Smooth muscle cell (in vitro differentiated cells): ENCODE measurements at regions not wholly inside any gene's neighbourhood (a gene's known extent, or its start where the extent isn't known, plus 50 kb on each side); places are given as distances from the start of the nearest gene placed in this dataset.

ENCODE experiments used
- DNase-seq: peaks from one replicate; lab custom pipeline; 2025; ENCODE audit not compliant: unreplicated experiment; lab: John Stamatoyannopoulos, UW
- H2AFZ ChIP-seq: fragments of 200-600 bp; sonication (generic); 2 replicates; pipeline ENCODE4 v1.6.0; 2016; ENCODE audit warnings: antibody characterized with exemption, low read depth, mild to moderate bottlenecking
- H3F3A ChIP-seq: fragments of 200-600 bp; sonication (generic); 2 replicates; pipeline ENCODE4 v1.6.0; 2017; ENCODE audit warnings: antibody characterized with exemption, low read depth
- H3K27ac ChIP-seq: fragments of 200-600 bp; sonication (generic); 2 replicates; pipeline ENCODE4 v1.5.1; 2016; ENCODE audit warnings: low read depth, mild to moderate bottlenecking
- H3K27me3 ChIP-seq: fragments of 200-600 bp; sonication (generic); 2 replicates; pipeline ENCODE4 v1.6.1; 2016; ENCODE audit warnings: low read depth, mild to moderate bottlenecking
- H3K36me3 ChIP-seq: fragments of 200-600 bp; sonication (generic); 2 replicates; pipeline ENCODE4 v1.5.1; 2016; ENCODE audit warnings: low read depth
- H3K4me1 ChIP-seq: fragments of 200-600 bp; sonication (generic); 2 replicates; pipeline ENCODE4 v1.5.1; 2016; ENCODE audit warnings: low read depth
- H3K4me2 ChIP-seq: fragments of 200-600 bp; sonication (generic); 2 replicates; pipeline ENCODE4 v1.6.0; 2016; ENCODE audit warnings: mild to moderate bottlenecking
- H3K4me3 ChIP-seq: fragments of 200-600 bp; sonication (generic); 2 replicates; pipeline ENCODE4 v1.5.1; 2016; ENCODE audit warnings: mild to moderate bottlenecking
- H3K79me2 ChIP-seq: fragments of 200-600 bp; sonication (generic); 2 replicates; pipeline ENCODE4 v1.6.0; 2016; ENCODE audit warnings: low read depth, mild to moderate bottlenecking
- H3K9ac ChIP-seq: fragments of 200-600 bp; sonication (generic); 2 replicates; pipeline ENCODE4 v1.6.0; 2016; ENCODE audit warnings: low read depth
- H3K9me3 ChIP-seq: fragments of 200-600 bp; sonication (generic); replicated peaks from 2 replicates; pipeline ENCODE4 v1.5.1; 2016; ENCODE audit warnings: low read depth
- H4K20me1 ChIP-seq: fragments of 200-600 bp; sonication (generic); 2 replicates; pipeline ENCODE4 v1.6.0; 2016; ENCODE audit warnings: low read depth
- CTCF ChIP-seq: fragments of 200-600 bp; sonication (generic); IDR thresholded peaks from 2 replicates; pipeline ENCODE4 v1.5.1; 2017; ENCODE audit warnings: borderline replicate concordance, mild to moderate bottlenecking, antibody characterized with exemption; ENCODE audit not compliant: insufficient read depth, poor library complexity, severe bottlenecking
- WGBS: methylation state at CpG from one replicate; pipeline ENCODE4 v1.1.7; 2016; ENCODE audit warnings: low lambda C conversion rate; 5-methylcytosine and 5-hydroxymethylcytosine counted together

DNA sequence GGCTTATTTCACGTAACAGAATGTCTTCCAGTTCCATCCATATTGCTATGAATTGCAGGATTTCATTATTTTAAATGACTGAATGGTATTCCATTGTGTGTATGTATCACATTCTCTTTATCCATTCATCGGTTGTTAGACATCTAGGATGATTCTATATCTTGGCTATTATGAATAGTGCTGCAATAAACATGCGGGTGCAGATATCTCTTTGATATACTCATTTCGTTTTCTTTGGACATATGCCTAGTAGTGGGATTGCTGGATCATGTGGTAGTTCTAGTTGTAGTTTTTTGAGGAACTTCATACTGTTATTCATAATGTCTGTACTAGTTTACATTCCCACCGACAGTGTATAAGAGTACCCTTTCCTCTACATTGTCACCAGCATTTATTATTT lies 460.5 kb downstream of the MAN2A1 start:
- Histone ChIP-seq H4K20me1 (no peaks in the 10 kb centered on the region), H3K9me3 (no peaks in the 10 kb centered on the region), H3K27me3 (no peaks in the 10 kb centered on the region), H3K36me3 (no peaks in the 10 kb centered on the region), H3K9ac (no peak overlapping the region), H3K4me3 (no peak overlapping the region), H3F3A (no peaks in the 10 kb centered on the region), H3K4me2 (no peak overlapping the region), H3K27ac (no peak overlapping the region), H3K79me2 (no peaks in the 10 kb centered on the region), H3K4me1 (no peaks in the 10 kb centered on the region), H2AFZ (no peak overlapping the region)
- 90% methylated on average over 5 of the region's 5 CpGs for WGBS
- DNase-seq = no peak
- TF ChIP-seq CTCF = no peak

DNA sequence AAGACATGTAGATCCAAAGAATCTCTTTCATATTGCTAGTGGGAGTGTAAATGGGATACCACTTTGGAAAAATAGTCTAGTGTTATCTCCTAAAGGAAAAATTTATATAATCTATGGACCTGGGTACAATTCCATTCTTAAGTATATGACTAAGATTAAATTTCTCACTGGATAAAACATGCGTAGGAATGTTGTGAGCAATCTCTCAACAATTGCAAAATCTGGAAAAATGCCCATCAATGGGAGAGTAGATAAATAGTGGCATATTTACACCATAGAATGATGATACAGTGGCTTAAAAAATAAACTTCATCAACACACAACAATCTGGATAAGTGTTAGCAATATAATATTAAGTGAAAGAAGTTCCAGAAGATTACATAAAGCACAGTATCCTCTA lies 469.5 kb downstream of the MAN2A1 start:
- H3K4me1 ChIP-seq = no peaks in the 10 kb centered on the region
- no peaks in the 10 kb centered on the region for H4K20me1 ChIP-seq
- H3K36me3 ChIP-seq = no peaks in the 10 kb centered on the region
- no peaks in the 10 kb centered on the region for H3F3A ChIP-seq
- H3K9me3 ChIP-seq = no peaks in the 10 kb centered on the region
- TF ChIP-seq CTCF = no peak
- no peak for DNase-seq
- H3K4me3 ChIP-seq = no peak overlapping the region
- WGBS = 92% methylated on average over 1 of the region's 1 CpG
- no peaks in the 10 kb centered on the region for H3K27me3 ChIP-seq
- H3K79me2 ChIP-seq = no peaks in the 10 kb centered on the region
- H2AFZ ChIP-seq = no peak overlapping the region
- H3K4me2 ChIP-seq = no peak overlapping the region
- H3K27ac ChIP-seq = no peak overlapping the region
- H3K9ac ChIP-seq = no peak overlapping the region

DNA sequence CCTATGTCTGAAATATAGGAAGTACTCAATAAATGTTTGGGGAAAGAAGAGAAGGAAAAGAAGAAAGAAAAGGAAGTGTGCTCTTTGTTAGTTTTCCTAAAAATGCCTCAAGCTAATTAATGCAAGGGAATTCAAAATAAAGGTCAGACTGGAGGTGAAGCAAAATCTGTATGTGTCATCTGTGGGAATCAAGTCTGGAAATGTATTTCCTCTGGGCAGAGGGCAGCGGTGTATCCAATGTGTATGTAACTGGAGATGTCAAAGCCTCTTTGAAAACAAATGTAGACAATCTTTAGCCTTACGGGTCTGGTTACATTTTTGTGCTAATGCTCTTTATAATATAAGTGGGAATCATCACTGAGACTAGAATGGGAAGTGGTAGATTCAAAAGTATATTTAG lies 471.4 kb downstream of the MAN2A1 start:
- 88% methylated on average over 2 of the region's 2 CpGs for WGBS

DNA sequence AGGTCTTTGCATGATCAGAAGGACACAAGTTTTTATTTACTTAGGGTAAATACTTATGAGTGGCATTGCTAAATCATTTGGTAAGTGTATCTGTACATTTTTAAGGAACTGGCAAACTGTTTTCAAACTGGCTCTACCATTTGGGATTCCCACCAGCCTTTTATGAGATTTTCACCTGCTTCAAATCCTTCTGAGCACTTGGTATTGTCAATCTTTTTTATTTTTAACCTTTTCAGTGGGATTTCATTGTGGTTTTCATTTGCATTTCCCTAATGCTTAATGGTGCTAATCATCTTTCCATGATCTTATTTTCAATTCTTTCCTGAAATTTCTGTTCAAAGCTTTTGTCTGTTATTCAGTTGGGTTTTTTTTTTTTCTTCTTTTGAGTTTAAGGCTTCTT lies 475.6 kb downstream of the MAN2A1 start:
- Histone ChIP-seq H3K4me2 (no peak overlapping the region), H3K4me1 (no peaks in the 10 kb centered on the region)

More for the DNA sequence above, 471.4 kb downstream of the MAN2A1 start:
- Histone ChIP-seq H3K4me2 (no peak overlapping the region), H4K20me1 (no peaks in the 10 kb centered on the region), H3K27ac (no peak overlapping the region), H3K27me3 (no peaks in the 10 kb centered on the region), H3K4me3 (no peak overlapping the region), H3K9me3 (no peaks in the 10 kb centered on the region), H3F3A (no peaks in the 10 kb centered on the region), H3K36me3 (no peaks in the 10 kb centered on the region), H2AFZ (no peak overlapping the region), H3K79me2 (no peaks in the 10 kb centered on the region), H3K9ac (no peak overlapping the region), H3K4me1 (no peaks in the 10 kb centered on the region)
- DNase-seq = no peak
- TF ChIP-seq CTCF = no peak

More for the DNA sequence above, 475.6 kb downstream of the MAN2A1 start:
- H2AFZ ChIP-seq = no peak overlapping the region
- DNase-seq = no peak
- no peak for TF ChIP-seq CTCF
- H3K79me2 ChIP-seq = no peaks in the 10 kb centered on the region
- no peaks in the 10 kb centered on the region for H3K36me3 ChIP-seq
- H3K4me3 ChIP-seq = no peak overlapping the region
- H3K9me3 ChIP-seq = no peaks in the 10 kb centered on the region
- H3K27me3 ChIP-seq = no peaks in the 10 kb centered on the region
- no peak overlapping the region for H3K27ac ChIP-seq
- H3K9ac ChIP-seq = no peak overlapping the region
- no peaks in the 10 kb centered on the region for H3F3A ChIP-seq
- no peaks in the 10 kb centered on the region for H4K20me1 ChIP-seq
